Pancreas (tissue), 10 donors: ENCODE measurements at regions not wholly inside any gene's neighbourhood (a gene's known extent, or its start where the extent isn't known, plus 50 kb on each side); places are given as distances from the start of the nearest gene placed in this dataset.

Source experiments
- ATAC-seq, 4 donors: fragments of 200-7000 bp; cut with Tn5 transposase; one replicate each; pipeline versions ENCODE4 v1.8.0 to v1.9.1; 2020; ENCODE audit warnings: mild to moderate bottlenecking in 4 of 4, moderate library complexity in 4 of 4
- DNase-seq, 6 donors: peaks; one replicate each; pipeline ENCODE4 v3.0.0-alpha.2; 2020
- FAIRE-seq: peaks from 2 replicates; lab custom pipeline; 2012; peaks lifted over from hg19 to GRCh38; lab: Jason Lieb, UNC
- H3K27ac ChIP-seq, 4 donors: fragments of 200-600 bp; sonication (generic); 1 replicate in 3 of 4; 2 replicates in 1 of 4; pipeline versions ENCODE4 v1.5.0 to v1.8.0; 2020
- H3K27me3 ChIP-seq, 4 donors: fragments of 200-600 bp; one replicate each; pipeline ENCODE4 v1.8.0; 2021
- H3K36me3 ChIP-seq, 3 donors: fragments of 200-600 bp; sonication (generic) in 1 of 3; one replicate each; pipeline versions ENCODE4 v1.5.0 to v1.8.0; 2020 to 2021
- H3K4me1 ChIP-seq, 3 donors: fragments of 200-600 bp; one replicate each; pipeline ENCODE4 v1.8.0; 2021
- H3K4me3 ChIP-seq, 4 donors: fragments of 200-600 bp; sonication (generic) in 2 of 4; one replicate each; pipeline versions ENCODE4 v1.5.0 to v1.8.0; 2020 to 2021
- H3K9me3 ChIP-seq, 4 donors: fragments of 200-600 bp; one replicate each; pipeline ENCODE4 v1.8.0; 2021
- WGBS, 2 donors: extraction: QIAGEN DNeasy Blood & Tissue Kit; methylation state at CpG; one replicate each; pipeline ENCODE4 v1.1.7; 2013; 5-methylcytosine and 5-hydroxymethylcytosine counted together
- intact Hi-C, 3 donors: fragments of 100-400 bp; cut with DNase I; formaldehyde crosslinking; loops; one replicate each; pipeline versions ENCODE4 v1.11.1 to v1.14.2; 2022
- TF ChIP-seq, protein P1 (sequence below), 4 donors: fragments of 200-600 bp; sonication (generic) in 3 of 4; IDR thresholded peaks; one replicate each; pipeline versions ENCODE4 v1.5.0 to v1.8.0; 2021; ENCODE audit warnings: antibody characterized with exemption in 4 of 4
- donor health status: healthy with polysubstance abuse.
- donor health status: DM: no; HTN: no; CAD: no; lungs with moderate emphysema.
- donor health status: DM: no; HTN: no; CAD: no.
- donor health status: control.
- donor health status: control.
- donor health status: Bipolar disorder and iron deficiency.
- donor health status: DM: yes; HTN: yes; CAD: no.
- donor health status: DM: no; HTN: no; CAD: no.
- donor health status: DM: no; HTN: no; CAD: no.
- donor health status: DM: yes; HTN: yes; CAD: no.

DNA sequence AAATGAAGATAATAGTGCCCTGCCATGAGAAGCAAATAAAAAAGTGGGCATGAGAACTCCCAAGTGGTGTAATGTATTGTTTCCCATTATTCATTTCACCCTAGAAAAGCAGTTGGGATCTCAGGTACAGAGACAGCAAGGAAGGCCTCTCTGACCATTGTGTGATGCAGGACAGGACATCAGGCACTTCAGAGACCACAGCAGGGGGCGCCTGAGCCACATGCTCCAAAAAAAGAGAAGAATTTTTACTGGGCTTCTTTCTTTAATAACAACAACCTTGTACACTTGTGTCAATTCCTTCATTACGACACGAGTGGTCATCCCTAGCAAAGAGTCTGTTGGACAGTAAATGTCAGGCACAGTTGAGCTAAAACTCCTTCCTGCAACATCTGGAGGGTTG lies 533.3 kb downstream of the OMA1 start:
- ATAC-seq (no peak), DNase-seq (no peak), FAIRE-seq (no peak)
- TF ChIP-seq, protein P1, sequence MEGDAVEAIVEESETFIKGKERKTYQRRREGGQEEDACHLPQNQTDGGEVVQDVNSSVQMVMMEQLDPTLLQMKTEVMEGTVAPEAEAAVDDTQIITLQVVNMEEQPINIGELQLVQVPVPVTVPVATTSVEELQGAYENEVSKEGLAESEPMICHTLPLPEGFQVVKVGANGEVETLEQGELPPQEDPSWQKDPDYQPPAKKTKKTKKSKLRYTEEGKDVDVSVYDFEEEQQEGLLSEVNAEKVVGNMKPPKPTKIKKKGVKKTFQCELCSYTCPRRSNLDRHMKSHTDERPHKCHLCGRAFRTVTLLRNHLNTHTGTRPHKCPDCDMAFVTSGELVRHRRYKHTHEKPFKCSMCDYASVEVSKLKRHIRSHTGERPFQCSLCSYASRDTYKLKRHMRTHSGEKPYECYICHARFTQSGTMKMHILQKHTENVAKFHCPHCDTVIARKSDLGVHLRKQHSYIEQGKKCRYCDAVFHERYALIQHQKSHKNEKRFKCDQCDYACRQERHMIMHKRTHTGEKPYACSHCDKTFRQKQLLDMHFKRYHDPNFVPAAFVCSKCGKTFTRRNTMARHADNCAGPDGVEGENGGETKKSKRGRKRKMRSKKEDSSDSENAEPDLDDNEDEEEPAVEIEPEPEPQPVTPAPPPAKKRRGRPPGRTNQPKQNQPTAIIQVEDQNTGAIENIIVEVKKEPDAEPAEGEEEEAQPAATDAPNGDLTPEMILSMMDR (IDR thresholded peaks at IDR 0.05): no peak
- H3K9me3 ChIP-seq: no peaks in the 10 kb centered on the region
- no peaks in the 10 kb centered on the region for H3K27me3 ChIP-seq
- intact Hi-C loops: no loop called here
- H3K4me3 ChIP-seq: no peak overlapping the region
- WGBS, 2 donors: 55 to 64% methylated on average over 3 of the region's 3 CpGs
- no peaks in the 10 kb centered on the region for H3K36me3 ChIP-seq
- H3K4me1 ChIP-seq: no peaks in the 10 kb centered on the region
- H3K27ac ChIP-seq: no peak overlapping the region

DNA sequence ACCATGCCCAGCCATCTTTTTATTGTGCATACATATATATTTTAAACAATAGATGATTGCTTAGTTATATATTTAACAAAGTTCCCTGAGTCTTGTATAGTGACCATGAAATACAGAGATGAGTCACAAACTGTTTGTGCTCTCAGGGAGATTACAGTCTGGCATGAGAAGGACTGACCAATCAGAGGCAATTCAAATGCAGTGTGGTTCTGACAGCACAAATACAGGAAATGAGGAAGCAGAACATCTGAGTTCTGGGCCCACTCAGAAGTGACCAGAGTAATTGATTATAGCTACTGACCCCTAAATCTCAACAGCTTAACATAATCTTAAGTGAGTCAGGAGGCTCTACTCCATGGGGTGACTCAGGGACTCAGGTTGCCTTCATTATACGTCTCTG lies 534.5 kb downstream of the OMA1 start:
- DNase-seq: no peak
- Histone ChIP-seq H3K27ac (no peak overlapping the region), H3K9me3 (no peaks in the 10 kb centered on the region), H3K4me3 (no peak overlapping the region), H3K36me3 (no peaks in the 10 kb centered on the region), H3K4me1 (no peaks in the 10 kb centered on the region), H3K27me3 (no peaks in the 10 kb centered on the region)
- WGBS, 2 donors: 75 to 80% methylated on average over 1 of the region's 1 CpG
- no peak for ATAC-seq
- intact Hi-C loops: no loop called here
- TF ChIP-seq, protein P1 (IDR thresholded peaks at IDR 0.05): no peak
- FAIRE-seq: no peak

DNA sequence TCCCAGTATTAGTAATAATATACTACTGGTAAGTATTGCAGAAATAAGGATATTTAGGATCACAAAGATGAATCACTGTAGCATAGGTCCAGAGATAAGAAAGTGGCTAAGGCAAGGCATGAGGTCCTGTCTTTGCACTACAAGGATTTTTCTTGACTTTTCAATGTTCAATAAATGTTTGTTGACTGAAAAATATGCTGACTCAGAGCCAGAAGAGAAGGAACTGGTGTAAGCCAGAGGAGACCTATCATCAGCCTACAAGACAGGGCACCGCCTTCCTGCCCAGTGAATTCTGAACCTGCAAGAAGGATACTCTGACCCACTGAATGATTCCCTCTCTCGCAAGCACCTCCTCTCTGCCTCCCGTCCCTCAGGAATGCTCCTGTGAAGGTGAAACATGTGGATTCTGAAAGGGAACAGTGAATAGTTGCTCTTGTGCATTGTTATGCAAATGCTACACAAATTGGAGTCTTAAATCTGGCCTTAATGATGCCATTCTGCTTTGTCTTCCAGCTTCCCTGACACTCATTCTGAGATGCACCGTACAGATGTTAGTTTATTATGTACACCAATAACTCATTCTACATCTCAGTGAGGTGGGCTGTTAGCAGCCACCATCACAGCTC lies 540.0 kb downstream of the OMA1 start:
- H3K4me1 ChIP-seq: no peaks in the 10 kb centered on the region
- intact Hi-C loops: no loop called here
- ATAC-seq (no peak), DNase-seq (no peak), FAIRE-seq (no peak)
- no peaks in the 10 kb centered on the region for H3K36me3 ChIP-seq
- no peaks in the 10 kb centered on the region for H3K27me3 ChIP-seq
- no peak overlapping the region for H3K4me3 ChIP-seq
- 55 to 79% methylated on average over 4 of the region's 4 CpGs for WGBS, 2 donors
- no peaks in the 10 kb centered on the region for H3K9me3 ChIP-seq
- TF ChIP-seq, protein P1 (IDR thresholded peaks at IDR 0.05): no peak
- no peak overlapping the region for H3K27ac ChIP-seq

DNA sequence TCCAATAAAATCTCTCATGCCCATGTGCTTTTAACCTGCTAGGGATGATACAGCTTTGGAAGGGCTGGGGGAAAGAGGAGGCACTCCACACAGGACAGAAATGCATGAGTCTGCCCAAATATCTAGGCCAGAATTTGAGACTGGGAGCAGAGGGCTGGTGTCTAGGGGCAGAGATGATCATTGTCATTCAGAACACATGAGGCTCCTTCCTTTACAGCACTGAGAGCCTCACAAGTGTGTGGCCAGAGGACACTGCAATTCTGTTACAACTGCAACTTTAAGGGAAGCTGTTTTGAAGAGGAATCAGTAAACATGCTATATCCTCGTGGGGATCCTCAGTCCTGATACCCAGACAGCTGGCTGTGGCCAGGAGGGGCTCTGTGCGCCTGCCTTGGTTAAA lies 541.3 kb downstream of the OMA1 start:
- Histone ChIP-seq H3K4me1 (no peaks in the 10 kb centered on the region), H3K9me3 (no peaks in the 10 kb centered on the region), H3K4me3 (no peak overlapping the region), H3K27me3 (no peaks in the 10 kb centered on the region), H3K36me3 (no peaks in the 10 kb centered on the region), H3K27ac (no peak overlapping the region)
- ATAC-seq: no peak
- TF ChIP-seq, protein P1 (IDR thresholded peaks at IDR 0.05): no peak
- intact Hi-C loops: no loop called here
- WGBS, 2 donors: 42 to 63% methylated on average over 2 of the region's 2 CpGs
- no peak for DNase-seq
- FAIRE-seq: no peak

DNA sequence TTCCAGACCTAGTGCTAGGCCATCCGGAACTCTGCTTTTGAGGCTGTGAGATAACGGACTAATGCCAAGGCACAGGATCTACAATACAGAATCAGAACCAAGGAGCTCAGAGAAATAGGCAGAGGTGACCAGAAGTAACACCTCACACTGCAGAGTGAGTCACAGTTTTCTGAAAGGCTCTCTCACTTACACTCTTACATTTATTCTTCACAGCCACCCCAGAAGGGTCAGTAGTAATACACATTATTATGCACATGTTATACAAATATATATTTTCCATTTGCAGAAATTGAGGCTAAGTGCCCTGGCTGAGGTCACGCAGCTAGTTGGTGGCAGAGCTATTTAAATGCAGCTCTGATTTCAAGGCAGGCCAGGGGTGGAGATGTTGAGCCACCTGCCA lies 542.5 kb downstream of the OMA1 start:
- Histone ChIP-seq H3K9me3 (no peaks in the 10 kb centered on the region), H3K36me3 (no peaks in the 10 kb centered on the region), H3K27ac (no peak overlapping the region), H3K4me1 (no peaks in the 10 kb centered on the region), H3K27me3 (no peaks in the 10 kb centered on the region), H3K4me3 (no peak overlapping the region)
- FAIRE-seq: no peak
- WGBS, 2 donors: 74 to 82% methylated on average over 3 of the region's 3 CpGs
- TF ChIP-seq, protein P1 (IDR thresholded peaks at IDR 0.05): no peak
- intact Hi-C loops: no loop called here
- ATAC-seq: no peak
- DNase-seq: no peak
